SK-N-MC (cell line): ENCODE measurements at regions not wholly inside any gene's neighbourhood (a gene's known extent, or its start where the extent isn't known, plus 50 kb on each side); places are given as distances from the start of the nearest gene placed in this dataset.

Experiments used
- DNase-seq: peaks from one replicate; pipeline ENCODE4 v3.0.0-alpha.2; 2011; ENCODE audit warnings: low read depth, low spot score
- H3K27ac ChIP-seq: fragments of 200-600 bp; sonication (generic); 2 replicates; pipeline ENCODE4 v1.5.1; 2016; ENCODE audit warnings: mixed run types
- H3K36me3 ChIP-seq: fragments of 200-600 bp; sonication (generic); 2 replicates; pipeline ENCODE4 v1.6.1; 2017; ENCODE audit warnings: antibody characterized with exemption, low read length, mixed read lengths; ENCODE audit not compliant: insufficient read depth
- H3K4me3 ChIP-seq: fragments of 200-600 bp; sonication (generic); 2 replicates; pipeline ENCODE4 v1.5.1; 2016
- H3K9ac ChIP-seq: fragments of 200-600 bp; sonication (generic); 2 replicates; pipeline ENCODE4 v1.8.0; 2017; ENCODE audit warnings: mixed run types, mixed read lengths; ENCODE audit not compliant: insufficient read length
- H3K9me3 ChIP-seq: fragments of 200-600 bp; sonication (generic); 2 replicates; pipeline ENCODE4 v1.6.1; 2017; ENCODE audit warnings: low read depth, mild to moderate bottlenecking, antibody characterized with exemption, low read length, moderate library complexity, mixed read lengths
- EZH2 ChIP-seq: fragments of 200-600 bp; sonication (generic); IDR thresholded peaks from one replicate; pipeline ENCODE4 v1.6.1; 2017; ENCODE audit warnings: antibody characterized with exemption
- FOXP2 ChIP-seq: optimal IDR thresholded peaks from 2 replicates; pipeline ENCODE3; 2011; ENCODE audit warnings: mild to moderate bottlenecking, moderate library complexity; ENCODE audit not compliant: insufficient read depth; ENCODE audit errors: extremely low read length, control extremely low read depth
- POLR2AphosphoS5 ChIP-seq: IDR thresholded peaks from 2 replicates; pipeline ENCODE4 v1.6.1; 2012; ENCODE audit warnings: mild to moderate bottlenecking, low read depth, low read length, borderline replicate concordance

GRCh38 chr18:22056950-22057349 is 112.4 kb upstream of the GATA6 start:
- DNase-seq, result no peak

GRCh38 chr18:22057908-22058527 is 111.4 kb upstream of the GATA6 start:
- Histone ChIP-seq H3K27ac (no peak overlapping the region), H3K36me3 (no peaks in the 10 kb centered on the region), H3K9me3 (no peaks in the 10 kb centered on the region), H3K9ac (no peak overlapping the region), H3K4me3 (no peak overlapping the region)
- TF ChIP-seq POLR2AphosphoS5 (no peak), FOXP2 (no peak)
- DNase-seq, result no peak

More at GRCh38 chr18:22056950-22057349, 112.4 kb upstream of the GATA6 start:
- Histone ChIP-seq H3K9me3 (no peaks in the 10 kb centered on the region), H3K27ac (no peak overlapping the region), H3K4me3 (no peak overlapping the region), H3K9ac (no peak overlapping the region), H3K36me3 (no peaks in the 10 kb centered on the region)
- TF ChIP-seq POLR2AphosphoS5 (no peak), FOXP2 (no peak), EZH2 (no peak)

GRCh38 chr18:22060361-22060760 is 109.0 kb upstream of the GATA6 start:
- no peak overlapping the region for H3K27ac ChIP-seq
- no peak for DNase-seq
- no peak overlapping the region for H3K9ac ChIP-seq
- H3K36me3 ChIP-seq, result no peaks in the 10 kb centered on the region
- H3K4me3 ChIP-seq, result no peak overlapping the region
- H3K9me3 ChIP-seq, result no peaks in the 10 kb centered on the region
- no peak for TF ChIP-seq EZH2
- TF ChIP-seq FOXP2, result no peak
- TF ChIP-seq POLR2AphosphoS5, result no peak

- Histone ChIP-seq H3K9me3 (no peaks in the 10 kb centered on the region), H3K4me3 (no peak overlapping the region), H3K27ac (no peak overlapping the region), H3K36me3 (no peaks in the 10 kb centered on the region), H3K9ac (no peak overlapping the region)
- TF ChIP-seq FOXP2, result no peak
- no peak for TF ChIP-seq EZH2
- TF ChIP-seq POLR2AphosphoS5, result no peak
- DNase-seq, result no peak
Measured at GRCh38 chr18:22063102-22063501, 106.3 kb upstream of the GATA6 start.

- Histone ChIP-seq H3K9ac (no peak overlapping the region), H3K27ac (no peak overlapping the region), H3K4me3 (no peak overlapping the region), H3K9me3 (no peaks in the 10 kb centered on the region), H3K36me3 (no peaks in the 10 kb centered on the region)
- TF ChIP-seq EZH2 (no peak), POLR2AphosphoS5 (no peak), FOXP2 (no peak)
- no peak for DNase-seq
Measured at GRCh38 chr18:22063672-22064071, 105.7 kb upstream of the GATA6 start.

GRCh38 chr18:22064581-22064980 is 104.8 kb upstream of the GATA6 start:
- H3K27ac ChIP-seq, result no peak overlapping the region
- H3K9me3 ChIP-seq, result no peaks in the 10 kb centered on the region
- no peaks in the 10 kb centered on the region for H3K36me3 ChIP-seq
- DNase-seq, result no peak
- no peak overlapping the region for H3K4me3 ChIP-seq
- TF ChIP-seq FOXP2, result no peak
- no peak for TF ChIP-seq POLR2AphosphoS5
- no peak for TF ChIP-seq EZH2
- no peak overlapping the region for H3K9ac ChIP-seq

- Histone ChIP-seq H3K27ac (no peak overlapping the region), H3K4me3 (no peak overlapping the region), H3K36me3 (no peaks in the 10 kb centered on the region), H3K9ac (no peak overlapping the region), H3K9me3 (no peaks in the 10 kb centered on the region)
- TF ChIP-seq POLR2AphosphoS5 (no peak), EZH2 (no peak), FOXP2 (no peak)
- DNase-seq, result no peak
Measured at GRCh38 chr18:22065311-22065710, 104.1 kb upstream of the GATA6 start.

- Histone ChIP-seq H3K27ac (no peak overlapping the region), H3K9me3 (no peaks in the 10 kb centered on the region), H3K4me3 (no peak overlapping the region), H3K36me3 (no peaks in the 10 kb centered on the region), H3K9ac (no peak overlapping the region)
- DNase-seq, result no peak
- TF ChIP-seq POLR2AphosphoS5, result no peak
- TF ChIP-seq FOXP2, result no peak
- TF ChIP-seq EZH2, result no peak
Measured at GRCh38 chr18:22066083-22066485, 103.3 kb upstream of the GATA6 start.

- no peak overlapping the region for H3K4me3 ChIP-seq
- H3K36me3 ChIP-seq, result no peaks in the 10 kb centered on the region
- TF ChIP-seq FOXP2, result no peak
- TF ChIP-seq POLR2AphosphoS5, result no peak
- TF ChIP-seq EZH2, result no peak
Measured at GRCh38 chr18:22067109-22067508, 102.3 kb upstream of the GATA6 start.

More at GRCh38 chr18:22067109-22067508, 102.3 kb upstream of the GATA6 start:
- Histone ChIP-seq H3K9me3 (no peaks in the 10 kb centered on the region), H3K9ac (no peak overlapping the region), H3K27ac (no peak overlapping the region)
- no peak for DNase-seq
